CD4-positive, alpha-beta T cell treated with Interleukin-4 for 1 hour (primary cell): ENCODE measurements at regions not wholly inside any gene's neighbourhood (a gene's known extent, or its start where the extent isn't known, plus 50 kb on each side); places are given as distances from the start of the nearest gene placed in this dataset.
"Not testable (repeated sequence)": the region's sequence is repeated elsewhere in the genome, so short reads cannot be mapped to it uniquely, and the experiment has no call there.

Experiments used
- DNase-seq, 2 donors: peaks; one replicate each; pipeline ENCODE4 v3.0.0-alpha.2; 2020 to 2022

DNA sequence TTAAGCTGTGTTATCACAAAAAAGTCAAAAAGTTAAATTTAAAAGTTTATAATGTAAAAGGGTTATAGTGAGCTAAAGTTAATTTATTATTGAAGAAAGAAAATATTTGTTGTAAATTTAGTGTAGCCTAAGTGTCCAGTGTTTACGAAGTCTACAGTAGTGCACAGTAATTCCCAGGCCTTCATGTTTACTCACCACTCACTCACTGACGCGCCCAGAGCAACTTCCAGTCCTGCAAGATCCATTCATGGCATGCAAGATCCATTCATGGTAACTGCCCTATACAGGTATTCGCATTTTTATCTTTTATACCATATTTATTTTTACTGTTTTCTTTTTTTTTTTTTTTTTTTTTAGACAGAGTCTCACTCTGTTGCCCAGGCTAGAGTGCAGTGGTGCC lies 69.5 kb downstream of the TPRA1 start:
- no peak for DNase-seq

DNA sequence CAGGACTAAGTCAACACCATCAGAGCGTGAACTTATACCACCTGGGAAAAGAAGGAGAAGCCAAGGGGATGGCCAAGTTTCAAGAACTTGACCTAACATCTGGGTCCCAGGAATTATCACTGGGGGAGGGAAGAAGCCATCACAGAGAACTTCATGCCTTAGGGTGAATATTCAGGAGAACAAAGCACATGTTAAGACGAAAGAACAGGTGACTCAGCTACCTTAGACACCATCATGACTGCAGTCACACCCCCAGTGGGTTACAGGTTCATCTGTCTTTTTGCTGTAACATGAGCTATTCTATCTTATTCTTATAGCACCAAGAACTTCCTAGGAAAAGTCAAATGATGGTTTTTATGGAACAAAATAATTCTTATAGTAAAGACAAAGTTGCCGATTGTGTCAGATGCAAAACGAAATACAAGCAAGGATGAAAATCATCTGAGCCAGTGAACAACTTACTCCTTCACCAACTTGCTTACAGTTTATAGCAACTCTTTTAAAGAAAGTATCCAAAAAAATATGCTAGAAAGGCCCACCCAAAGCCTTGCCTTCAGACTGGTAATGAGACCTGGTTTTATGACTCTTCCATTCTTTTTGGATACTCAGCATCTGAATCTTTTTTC lies 72.0 kb downstream of the TPRA1 start:
- no peak for DNase-seq

DNA sequence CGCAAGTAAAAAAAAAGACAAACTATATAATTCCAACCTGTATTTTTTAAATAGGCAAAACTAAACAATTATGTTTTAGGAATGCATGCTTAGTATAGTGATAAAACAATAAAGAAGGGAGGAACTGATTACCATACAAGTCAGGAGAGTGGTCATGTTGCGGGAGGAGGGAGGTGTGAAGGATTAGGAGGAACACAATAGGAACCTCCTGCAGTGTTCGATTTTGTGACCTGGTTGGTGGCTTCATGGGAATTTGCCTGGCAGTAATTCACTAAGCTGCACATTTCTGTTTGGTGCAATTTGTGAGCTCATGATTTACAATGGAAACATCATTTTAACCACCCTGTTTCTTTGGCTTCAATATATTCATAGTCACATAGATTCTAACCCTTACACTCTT lies 78.3 kb downstream of the TPRA1 start:
- DNase-seq, result no peak

DNA sequence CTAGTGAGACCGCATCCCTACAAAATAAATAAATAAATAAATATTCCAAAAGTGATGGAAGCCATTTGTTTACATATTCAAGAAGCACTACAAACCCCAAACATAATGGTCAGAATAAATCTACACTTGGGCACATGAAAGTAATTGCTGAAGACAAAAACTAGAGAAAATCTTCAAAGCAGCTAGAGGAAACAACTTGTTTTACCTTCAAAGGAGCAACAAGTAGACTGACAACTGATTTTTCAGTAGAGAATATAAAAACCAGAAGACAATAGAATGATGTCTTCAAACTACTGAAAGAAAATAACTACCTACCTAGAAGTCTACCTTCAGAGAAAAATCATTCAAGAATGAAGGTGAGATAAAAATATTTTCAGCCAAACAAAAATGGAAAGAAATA lies 89.4 kb downstream of the TPRA1 start:
- DNase-seq, result no peak

DNA sequence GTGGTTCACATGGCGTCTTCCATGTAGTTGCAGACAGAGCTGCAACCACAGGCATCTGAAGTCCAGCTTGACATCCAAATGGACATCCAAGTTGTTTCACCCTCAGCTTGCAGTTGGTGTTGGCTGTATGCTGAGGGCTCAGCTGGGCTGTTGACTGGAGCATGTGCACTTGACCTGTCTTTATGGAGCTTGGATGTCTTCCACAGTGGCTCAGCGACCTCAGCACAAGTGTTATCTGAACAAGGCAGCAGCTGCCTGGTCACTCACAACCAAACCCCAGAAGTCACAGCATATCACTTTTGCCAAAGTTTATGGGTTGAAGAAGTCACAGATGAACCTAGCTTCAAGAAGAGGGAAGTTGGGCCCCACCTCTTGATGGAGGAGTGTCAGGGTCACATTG lies 92.9 kb downstream of the TPRA1 start:
- DNase-seq, result no peak

DNA sequence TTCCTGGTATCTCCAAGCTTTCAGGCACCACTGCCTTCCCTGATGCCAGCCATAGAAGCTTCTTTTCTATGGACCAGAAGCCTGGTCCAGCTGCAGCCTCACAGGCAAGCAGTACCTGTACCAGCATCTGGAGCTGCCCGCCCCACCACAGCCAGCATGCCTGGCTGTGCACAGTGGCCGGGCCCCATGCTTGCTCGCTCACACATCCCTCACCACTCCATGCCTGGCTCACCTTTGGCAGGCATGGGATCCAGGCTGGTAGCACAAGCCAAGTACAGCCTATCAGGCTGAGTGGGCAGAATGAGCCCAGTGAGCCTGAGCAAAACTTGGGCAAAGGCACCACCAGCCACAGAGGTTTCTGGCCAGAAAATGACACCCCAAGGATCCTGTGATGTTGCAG lies 93.4 kb downstream of the TPRA1 start:
- DNase-seq, result no peak

DNA sequence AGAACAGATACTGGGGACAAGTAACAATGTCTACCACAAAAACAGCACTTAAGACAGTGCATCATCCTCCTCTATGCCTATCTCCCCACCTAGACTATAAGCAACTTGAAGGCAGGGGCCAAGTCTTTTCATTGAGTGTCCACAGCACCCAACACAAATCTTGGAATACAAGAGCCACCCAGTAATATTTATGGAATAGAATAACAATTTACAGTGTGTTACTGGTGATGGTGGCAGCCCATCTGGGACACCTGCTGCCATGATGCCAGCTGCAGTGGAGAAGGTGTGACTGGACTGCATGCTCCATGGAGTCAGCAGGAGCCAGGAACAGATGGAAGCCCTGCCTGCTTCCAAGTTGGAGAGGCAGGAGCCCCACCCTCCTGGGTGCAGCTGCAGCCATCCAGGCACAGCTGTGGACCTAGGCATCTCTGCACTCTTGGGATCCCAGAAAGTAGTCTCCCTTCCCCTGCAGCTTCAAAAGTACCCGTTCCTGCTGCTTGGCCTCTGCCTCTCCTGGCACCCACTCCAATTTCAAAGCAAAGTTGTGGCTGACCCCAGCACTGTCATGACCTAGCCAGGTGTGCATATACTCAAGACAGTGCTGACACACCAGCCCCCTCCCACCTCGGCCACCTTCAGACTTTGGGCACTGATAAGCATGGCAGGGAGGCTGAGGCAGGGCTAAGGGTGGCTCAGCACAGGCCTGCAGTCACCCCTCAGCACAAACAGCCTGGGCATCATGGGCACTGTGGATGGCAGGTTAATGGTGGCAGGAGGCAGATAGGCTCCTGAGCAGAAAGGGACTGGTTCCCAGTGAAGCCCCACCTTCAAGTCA lies 94.5 kb downstream of the TPRA1 start:
- no peak for DNase-seq

DNA sequence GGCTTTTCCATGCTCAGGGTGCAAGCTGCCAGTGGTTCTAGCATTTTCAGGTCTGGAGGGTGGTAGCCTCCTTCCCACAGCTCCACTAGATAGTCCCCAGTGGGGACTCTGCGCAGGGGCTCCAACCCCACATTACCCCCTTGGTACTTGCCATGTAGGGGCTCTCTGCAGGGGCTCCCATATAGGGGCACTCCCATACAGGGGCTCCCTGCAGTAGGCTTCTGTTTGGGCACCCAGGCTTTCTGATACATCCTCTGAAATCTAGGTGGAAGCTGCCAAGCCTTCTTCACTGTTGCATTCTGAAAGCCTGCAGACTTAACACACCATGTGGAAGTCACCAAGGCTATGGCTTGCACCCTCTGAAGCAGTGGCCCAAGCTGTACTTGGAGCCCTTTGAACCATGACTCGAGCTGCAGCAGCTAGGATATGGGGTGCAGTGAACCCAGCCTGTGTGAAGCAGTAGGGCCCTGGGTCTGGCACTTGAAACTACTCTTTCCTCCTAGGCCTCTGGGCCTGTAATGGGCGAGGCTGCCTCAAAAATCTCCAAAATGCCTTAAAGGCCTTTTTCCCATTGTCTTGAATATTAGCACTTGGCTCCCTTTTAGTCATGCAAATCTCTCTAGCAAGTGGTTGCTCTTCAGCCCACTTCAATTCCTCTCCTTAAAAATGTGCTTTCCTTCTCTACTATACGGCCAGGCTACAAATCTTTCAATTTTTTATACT lies 96.4 kb downstream of the TPRA1 start:
- no peak for DNase-seq

DNA sequence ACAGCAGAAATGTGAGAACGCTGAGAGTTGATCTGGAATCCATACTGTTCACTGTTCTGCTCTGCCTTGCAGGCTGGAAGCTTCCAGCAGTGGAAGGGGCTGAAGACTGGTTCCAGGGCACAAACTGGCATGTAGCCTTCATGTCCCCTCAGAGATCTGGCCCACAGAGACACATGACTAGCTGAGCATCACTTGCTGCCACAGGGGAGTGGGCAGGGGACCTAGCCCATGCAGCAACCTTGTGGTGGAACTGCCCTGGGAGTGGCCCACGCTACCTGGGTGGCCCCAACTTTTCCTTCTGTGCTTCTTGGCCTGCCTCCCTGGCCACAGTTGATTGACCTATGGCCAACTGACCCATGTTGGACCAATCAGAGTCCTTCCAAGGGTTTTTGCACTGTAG lies 98.1 kb downstream of the TPRA1 start:
- DNase-seq, result no peak

DNA sequence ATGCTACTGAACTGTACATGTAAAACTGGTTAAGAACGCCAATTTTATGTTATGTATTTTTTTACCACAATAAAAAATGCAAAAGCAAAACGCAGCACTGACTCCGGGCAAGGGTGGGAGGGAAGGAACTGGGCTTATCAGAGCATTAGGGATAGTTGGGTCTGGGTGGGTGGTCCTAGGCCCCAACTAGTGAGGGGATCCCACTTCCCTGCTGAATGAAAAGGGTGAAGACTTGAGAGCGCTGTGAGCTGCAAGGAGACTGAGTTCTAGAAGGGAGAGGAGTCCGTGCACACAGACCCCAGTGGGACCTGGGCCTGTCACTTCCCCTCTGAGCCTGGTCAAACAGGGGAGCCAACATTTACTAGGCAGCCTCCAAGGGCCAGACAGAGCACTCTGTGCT lies 98.6 kb downstream of the TPRA1 start:
- DNase-seq, result no peak

DNA sequence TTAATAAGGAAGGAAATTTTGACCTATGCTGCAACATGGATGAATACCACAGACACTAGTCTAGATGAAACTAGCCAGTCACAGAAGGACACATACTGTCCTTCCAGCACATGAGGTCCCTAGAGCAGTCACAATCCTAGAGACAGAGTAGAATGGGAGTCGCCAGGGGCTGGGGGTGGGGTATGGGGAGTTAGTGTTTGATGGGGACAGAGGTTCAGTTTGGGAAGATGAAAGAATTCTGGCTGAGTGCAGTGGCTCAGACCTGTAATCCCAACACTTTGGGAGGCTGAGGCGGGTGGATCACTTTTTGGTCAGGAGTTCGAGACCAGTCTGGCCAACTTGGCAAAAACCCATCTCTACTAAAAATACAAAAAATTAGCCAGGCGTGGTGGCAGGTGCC lies 99.2 kb downstream of the TPRA1 start:
- DNase-seq, result no peak

DNA sequence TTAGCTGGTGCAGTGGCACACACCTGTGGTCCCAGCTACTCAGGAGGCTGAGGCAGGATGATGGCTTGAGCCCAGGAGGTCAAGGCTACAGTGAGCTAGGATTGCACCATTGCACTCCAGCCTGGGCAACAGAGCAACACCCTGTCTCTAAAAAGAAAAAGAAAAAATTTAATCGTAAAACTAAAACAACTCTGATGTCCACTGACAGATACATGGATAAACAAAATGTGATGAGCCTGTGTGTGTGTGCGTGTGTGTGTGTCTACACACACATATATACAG lies 99.6 kb downstream of the TPRA1 start:
- not testable (repeated sequence) for DNase-seq

DNA sequence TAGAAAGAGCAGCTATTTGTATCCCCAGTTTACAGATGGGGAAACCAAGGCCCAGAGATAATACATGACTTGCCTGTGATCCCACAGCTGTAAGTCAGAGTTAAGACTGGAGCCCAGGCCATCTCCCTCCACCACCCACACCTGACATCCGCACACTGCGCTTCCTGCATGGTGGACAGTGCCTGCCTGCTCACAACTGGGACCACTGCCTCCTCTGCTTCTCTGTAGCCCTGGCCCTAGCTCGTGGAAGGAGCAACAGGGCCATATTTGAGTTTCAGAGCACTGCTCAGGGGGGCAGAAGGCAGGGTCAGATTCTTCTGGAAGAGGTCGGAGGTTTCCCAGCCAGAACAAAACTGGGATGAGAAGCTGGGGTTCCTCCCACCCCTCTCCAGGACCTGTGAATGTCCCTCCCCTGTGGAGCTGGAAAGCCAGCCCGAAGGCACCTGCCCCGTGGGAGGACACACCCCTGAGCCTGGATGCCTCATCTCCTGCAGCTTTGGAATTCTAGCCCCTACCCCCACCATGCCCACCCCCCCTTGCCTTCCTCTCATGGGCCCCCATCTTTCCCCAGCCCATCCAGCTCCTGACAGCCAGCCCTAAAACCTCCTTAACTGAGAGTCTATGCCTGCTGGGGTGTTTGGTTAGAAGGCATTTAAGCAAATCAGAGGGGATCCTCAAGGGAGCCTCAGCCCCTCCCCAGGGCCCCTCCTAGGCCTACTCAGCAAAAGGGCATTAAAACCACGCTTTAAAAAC lies 100.1 kb downstream of the TPRA1 start:
- no peak for DNase-seq

DNA sequence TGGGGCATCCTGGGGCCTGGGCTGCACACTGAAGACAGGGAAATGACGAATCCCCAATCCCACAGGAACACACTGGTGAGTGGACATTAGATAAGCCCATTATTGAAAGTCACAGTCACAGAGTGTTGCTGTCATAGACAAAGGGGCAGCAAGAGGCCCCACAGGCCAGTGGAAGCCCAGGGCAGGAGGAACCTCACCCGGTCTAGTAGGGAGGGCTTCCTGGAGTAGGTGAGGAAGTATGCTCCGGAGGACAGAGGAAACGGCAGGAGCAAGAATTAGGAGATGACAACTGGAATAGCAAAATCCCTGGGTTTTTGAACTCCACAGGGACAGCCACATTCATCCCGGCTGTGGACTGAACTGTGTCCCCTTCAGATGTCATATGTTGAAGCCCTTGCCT lies 101.2 kb downstream of the TPRA1 start:
- no peak for DNase-seq

DNA sequence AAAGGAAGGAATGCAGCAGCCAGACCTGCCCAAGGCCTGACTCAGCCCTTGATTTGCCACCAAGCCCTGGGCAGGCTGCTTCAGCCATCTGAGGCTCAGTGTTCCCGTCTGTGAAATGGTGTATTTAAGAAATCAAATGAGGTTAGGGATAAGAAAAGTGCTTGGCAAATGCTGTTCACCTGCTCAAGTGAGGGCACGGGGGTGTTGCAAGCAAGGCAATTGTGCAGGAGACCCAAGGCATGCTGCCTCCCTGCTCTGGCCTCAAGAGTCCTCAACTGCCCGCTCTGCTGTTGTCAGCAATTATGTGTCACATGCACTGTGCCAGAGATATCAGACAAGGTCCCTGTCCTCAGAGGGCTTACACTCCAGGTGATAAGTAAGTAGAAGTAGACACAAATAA lies 101.8 kb downstream of the TPRA1 start:
- DNase-seq, result no peak

DNA sequence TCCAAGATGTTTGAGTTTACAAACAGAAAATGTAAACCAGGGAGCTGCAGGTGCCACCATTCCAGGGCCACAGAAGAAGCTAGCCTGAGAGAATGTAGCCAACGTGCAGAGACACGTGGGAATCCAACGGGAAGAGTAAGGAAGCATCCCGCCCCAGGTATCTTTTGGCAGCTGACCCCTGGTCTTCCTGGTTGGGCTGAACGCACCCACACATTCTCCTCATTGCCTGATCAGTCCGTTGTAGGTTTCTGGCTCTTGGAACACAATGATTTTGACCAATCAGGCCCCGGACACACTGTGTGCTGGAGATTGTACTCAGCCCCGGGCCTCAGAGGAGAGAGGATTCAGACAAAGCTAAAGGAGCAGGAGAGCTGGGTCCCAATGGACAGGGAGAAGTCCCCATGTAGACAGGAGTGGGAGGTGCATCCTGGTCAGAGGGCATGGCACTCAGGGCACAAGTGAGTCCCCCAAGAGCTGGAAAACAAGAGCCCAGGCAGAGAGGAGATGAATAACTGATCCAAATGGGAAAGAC lies 102.3 kb downstream of the TPRA1 start:
- no peak for DNase-seq

DNA sequence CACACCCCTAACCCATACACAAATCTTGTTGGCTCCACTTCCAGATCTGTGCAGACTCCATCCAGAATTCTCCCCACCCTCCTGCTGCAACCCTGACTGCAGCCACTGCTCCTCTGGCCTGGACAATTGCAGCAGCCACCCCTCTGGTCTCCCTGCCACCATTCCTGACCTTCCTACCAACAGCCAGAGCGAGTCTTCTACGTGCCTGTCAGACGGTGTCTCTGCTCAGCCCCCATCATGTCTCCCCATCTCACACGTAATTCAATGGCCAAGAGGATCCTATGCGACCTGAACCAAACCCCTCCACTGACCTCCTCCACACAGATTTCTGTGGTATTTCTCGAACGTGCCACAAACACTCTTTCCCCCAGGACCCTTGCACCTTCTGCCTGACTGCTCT lies 103.3 kb downstream of the TPRA1 start:
- no peak for DNase-seq

DNA sequence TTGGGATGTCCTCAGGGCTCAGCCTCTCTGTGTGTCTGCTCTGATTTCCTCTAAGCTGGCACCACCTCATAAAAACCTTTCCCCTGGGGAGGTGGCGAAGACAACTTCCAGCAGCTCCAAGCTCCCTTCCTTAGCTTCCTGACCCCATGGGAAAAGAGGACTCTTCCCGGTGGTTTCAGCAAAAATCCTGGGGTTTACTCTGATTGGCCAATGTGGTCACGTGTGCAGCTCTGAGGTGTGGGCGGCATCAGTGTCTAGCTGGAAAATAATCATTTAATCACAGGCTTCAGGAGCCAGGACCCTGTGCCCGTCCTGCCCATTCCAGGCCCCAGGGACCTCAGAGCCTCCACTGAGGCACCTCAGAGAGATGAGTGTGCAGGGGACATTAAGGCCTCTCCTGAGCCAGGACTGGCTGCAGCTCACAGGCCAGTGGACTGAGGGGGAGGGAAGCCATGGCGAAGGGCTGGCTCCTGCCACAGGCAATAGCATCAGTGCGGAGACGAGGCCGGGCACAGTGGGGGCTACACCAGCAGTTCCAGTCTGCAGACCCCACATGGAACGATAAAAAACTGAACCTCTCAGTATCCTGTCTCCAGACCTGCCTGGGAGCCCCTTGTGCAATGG lies 104.1 kb downstream of the TPRA1 start:
- DNase-seq, result no peak

DNA sequence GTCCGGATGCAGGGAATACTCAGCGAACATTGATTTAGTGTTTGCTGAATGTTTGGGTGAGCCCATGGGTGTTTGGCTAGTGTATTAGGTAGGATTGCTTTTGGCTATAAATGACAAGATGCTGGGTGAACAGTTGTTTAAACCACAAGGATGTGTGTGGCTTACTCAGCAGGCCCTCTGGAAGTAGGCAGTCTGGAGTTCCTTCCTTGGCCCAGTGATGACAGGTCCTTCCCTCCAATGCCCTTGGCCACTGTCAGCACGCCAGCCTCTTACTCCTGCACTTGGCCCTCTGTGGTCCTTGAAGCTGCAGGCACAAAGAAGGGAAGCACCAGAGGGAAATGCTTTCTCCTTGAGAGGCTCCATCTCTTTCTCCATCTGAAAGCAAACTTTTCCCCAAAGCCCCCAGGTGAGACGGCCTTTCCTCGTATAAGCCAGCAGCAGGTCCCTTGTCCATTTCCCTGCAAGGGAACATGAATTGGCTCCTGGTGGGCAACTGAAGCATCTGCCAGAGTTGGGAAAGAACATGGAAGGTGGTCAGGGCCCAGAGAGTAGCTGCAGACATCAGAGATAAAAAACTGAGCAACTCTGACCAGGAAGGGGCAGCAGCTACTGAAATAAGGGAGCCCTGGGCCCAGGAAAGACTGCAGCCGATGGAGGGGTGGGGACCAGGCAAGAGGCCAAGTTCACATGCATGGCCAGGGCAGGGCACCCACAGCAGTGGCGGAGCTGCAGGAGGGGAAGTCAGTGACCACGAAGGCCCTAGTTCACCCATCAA lies 105.0 kb downstream of the TPRA1 start:
- no peak for DNase-seq

DNA sequence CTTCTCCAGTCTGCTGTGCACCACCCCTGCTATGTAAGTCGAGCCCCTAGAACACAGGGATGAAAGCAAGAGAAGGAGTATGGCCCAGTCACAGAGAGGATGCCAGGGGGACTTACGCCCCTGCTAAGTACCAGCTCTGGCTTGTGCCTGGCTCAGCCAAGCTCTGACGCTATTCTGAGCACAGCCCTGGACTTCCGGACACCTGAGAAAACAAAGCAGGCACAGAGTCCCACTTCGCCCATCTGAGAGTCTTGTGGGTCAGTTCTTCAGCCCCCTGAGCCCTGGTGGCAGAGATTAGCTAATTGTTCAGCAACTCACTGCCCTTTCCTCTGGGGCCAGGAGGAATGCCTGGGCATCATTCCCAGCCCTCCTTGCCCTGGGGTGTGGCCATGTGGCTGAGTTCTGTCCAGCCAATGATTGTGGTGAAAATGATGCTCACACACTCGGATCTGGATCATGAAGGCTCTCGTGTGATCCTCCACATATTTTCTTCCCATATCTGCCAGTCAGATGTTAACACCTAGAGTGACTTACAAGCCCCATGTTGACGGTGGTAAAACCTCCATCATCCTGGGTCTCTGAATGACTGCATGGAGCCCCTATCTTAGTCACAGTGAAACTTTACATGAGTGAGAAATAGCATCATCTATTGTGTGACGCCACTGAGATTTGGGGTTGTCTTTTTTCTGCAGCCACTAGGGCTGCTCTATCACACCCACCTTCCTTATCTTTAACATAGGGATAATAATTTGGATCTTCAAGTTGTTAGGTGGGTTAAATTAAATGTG lies 105.7 kb downstream of the TPRA1 start:
- no peak for DNase-seq

DNA sequence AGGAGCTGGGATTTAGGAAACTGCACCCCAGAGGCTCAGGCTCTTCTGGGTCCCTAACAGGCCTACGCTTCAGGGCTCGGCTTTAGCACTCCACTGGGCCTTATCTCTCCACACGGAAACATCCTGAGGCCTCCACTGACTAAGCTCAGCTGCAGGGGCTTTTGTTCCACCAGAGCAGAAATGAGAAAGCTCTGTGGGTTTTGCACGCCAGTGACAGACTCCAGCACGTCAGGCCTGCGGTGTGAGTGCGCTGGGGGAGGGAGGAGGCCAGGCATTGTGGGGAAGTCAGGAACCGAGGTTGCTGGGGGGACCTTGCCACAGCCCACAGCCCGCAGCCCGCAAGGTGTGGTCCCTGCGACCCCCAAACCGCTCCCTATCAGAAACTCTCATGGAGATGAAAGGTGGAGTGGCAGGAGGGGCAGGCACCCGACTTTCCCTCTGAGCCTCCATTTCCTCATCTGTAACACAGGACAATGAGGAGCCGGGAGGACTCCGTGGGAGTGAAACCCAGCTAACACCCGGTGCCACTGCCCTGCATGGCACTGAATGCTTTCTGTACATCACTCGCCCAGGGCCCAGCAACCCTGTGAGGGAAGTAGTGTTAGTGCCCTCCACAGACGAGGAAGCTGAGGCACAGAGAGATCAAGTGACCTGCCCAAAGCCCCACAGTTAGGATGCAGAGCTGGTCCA lies 106.5 kb downstream of the TPRA1 start:
- peak in 1 of 2 donors; percentile 2 for DNase-seq
